ENCODE measurements at regions not wholly inside any gene's neighbourhood (a gene's known extent, or its start where the extent isn't known, plus 50 kb on each side); places are given as distances from the start of the nearest gene placed in this dataset.

GRCh38 chr6:105562027-105562426, 159.1 kb upstream of the PREP start:
- Histone ChIP-seq H3K9me1 (replicated peaks; ENCODE audit: control insufficient read depth, extremely low read depth, insufficient read depth, low read length) (no peaks in the 10 kb centered on the region), H3K27ac (ENCODE audit: insufficient read depth, low read depth, low read length) (no peak overlapping the region), H4K20me1 (replicated peaks; ENCODE audit: control insufficient read depth, extremely low read depth, insufficient read depth, low read length) (no peaks in the 10 kb centered on the region), H3K79me2 (ENCODE audit: control insufficient read depth, insufficient read depth, low read length) (no peaks in the 10 kb centered on the region), H3K36me3 (ENCODE audit: control insufficient read depth in 2 of 2, extremely low read depth in 1 of 2, insufficient read depth in 2 of 2, low read length in 2 of 2) (no peaks in the 10 kb centered on the region), H3K9me3 (replicated peaks; ENCODE audit: control insufficient read depth, insufficient read depth, low read length) (no peaks in the 10 kb centered on the region), H3K4me2 (ENCODE audit: insufficient read depth, low read length) (no peak overlapping the region), H3K4me1 (ENCODE audit: control insufficient read depth, extremely low read depth, insufficient read depth, low read length) (no peaks in the 10 kb centered on the region), H2AFZ (ENCODE audit: low read depth, low read length) (no peak overlapping the region), H3K27me3 (ENCODE audit: control insufficient read depth in 2 of 2, insufficient read depth in 2 of 2, low read length in 2 of 2) (no peaks in the 10 kb centered on the region), H3K4me3 (replicated peaks in 1 of 3; ENCODE audit: insufficient read depth in 1 of 3, low read depth in 1 of 3, low read length in 3 of 3) (no peak overlapping the region), H3K9ac (replicated peaks; ENCODE audit: extremely low read depth, insufficient read depth, low read length) (no peak overlapping the region)
- TF ChIP-seq POLR2A (IDR thresholded peaks at IDR 0.05; ENCODE audit: low read depth, low read length): no peak
- TF ChIP-seq GATA2 (IDR thresholded peaks at IDR 0.05; ENCODE audit: insufficient read depth, insufficient read length, low read depth, low read length): no peak
- no peak for TF ChIP-seq CTCF (IDR thresholded peaks at IDR 0.05; ENCODE audit: extremely low read depth in 1 of 2, insufficient read depth in 1 of 2, low read depth in 1 of 2, low read length in 2 of 2)
- no peak for TF ChIP-seq POLR2AphosphoS5 (IDR thresholded peaks at IDR 0.05; ENCODE audit: insufficient read depth, low read depth, low read length)
- TF ChIP-seq JUN (IDR thresholded peaks at IDR 0.05; ENCODE audit: borderline replicate concordance, insufficient read depth, insufficient read length, low read depth): no peak
- no peak for TF ChIP-seq MYC (IDR thresholded peaks at IDR 0.05; ENCODE audit: low read depth, low read length)
- dilution Hi-C loops (cut with MboI; ENCODE audit: extremely low pct_ligation_motif_present, low sequenced_read_pairs) (no loop called here), intact Hi-C loops (cut with micrococcal nuclease) (no loop called here)
- DNase-seq (ENCODE audit: low read depth, low spot score): no peak
- FAIRE-seq: no peak
- no TSS peak for BruUV-seq (replicated peaks)
- ChIA-PET POLR2A (no interaction called here), CTCF (no interaction called here)

GRCh38 chr6:105561486-105561885, 158.6 kb upstream of the PREP start:
- BruUV-seq (replicated peaks): no TSS peak
- Histone ChIP-seq H3K9me1 (replicated peaks; ENCODE audit: control insufficient read depth, extremely low read depth, insufficient read depth, low read length) (no peaks in the 10 kb centered on the region), H3K36me3 (ENCODE audit: control insufficient read depth in 2 of 2, extremely low read depth in 1 of 2, insufficient read depth in 2 of 2, low read length in 2 of 2) (no peaks in the 10 kb centered on the region), H3K79me2 (ENCODE audit: control insufficient read depth, insufficient read depth, low read length) (no peaks in the 10 kb centered on the region), H3K4me2 (ENCODE audit: insufficient read depth, low read length) (no peak overlapping the region), H3K4me3 (replicated peaks in 1 of 3; ENCODE audit: insufficient read depth in 1 of 3, low read depth in 1 of 3, low read length in 3 of 3) (no peak overlapping the region), H4K20me1 (replicated peaks; ENCODE audit: control insufficient read depth, extremely low read depth, insufficient read depth, low read length) (no peaks in the 10 kb centered on the region), H3K9ac (replicated peaks; ENCODE audit: extremely low read depth, insufficient read depth, low read length) (no peak overlapping the region), H2AFZ (ENCODE audit: low read depth, low read length) (no peak overlapping the region), H3K4me1 (ENCODE audit: control insufficient read depth, extremely low read depth, insufficient read depth, low read length) (no peaks in the 10 kb centered on the region), H3K27me3 (ENCODE audit: control insufficient read depth in 2 of 2, insufficient read depth in 2 of 2, low read length in 2 of 2) (no peaks in the 10 kb centered on the region), H3K9me3 (replicated peaks; ENCODE audit: control insufficient read depth, insufficient read depth, low read length) (no peaks in the 10 kb centered on the region), H3K27ac (ENCODE audit: insufficient read depth, low read depth, low read length) (no peak overlapping the region)
- FAIRE-seq: no peak
- dilution Hi-C loops (cut with MboI; ENCODE audit: extremely low pct_ligation_motif_present, low sequenced_read_pairs) (no loop called here), intact Hi-C loops (cut with micrococcal nuclease) (no loop called here)
- CTCF ChIA-PET: no interaction called here
- DNase-seq (ENCODE audit: low read depth, low spot score): no peak
- TF ChIP-seq JUN (IDR thresholded peaks at IDR 0.05; ENCODE audit: borderline replicate concordance, insufficient read depth, insufficient read length, low read depth): no peak
- no peak for TF ChIP-seq MAX (IDR thresholded peaks at IDR 0.05; ENCODE audit: insufficient read depth, insufficient read length)
- no peak for TF ChIP-seq EZH2 (IDR thresholded peaks at IDR 0.05; ENCODE audit: borderline replicate concordance, low read depth, low read length, severe bottlenecking)
- no peak for TF ChIP-seq POLR2A (IDR thresholded peaks at IDR 0.05; ENCODE audit: low read depth, low read length)
- TF ChIP-seq CTCF (IDR thresholded peaks at IDR 0.05; ENCODE audit: extremely low read depth in 1 of 2, insufficient read depth in 1 of 2, low read depth in 1 of 2, low read length in 2 of 2): no peak
- no peak for TF ChIP-seq GATA2 (IDR thresholded peaks at IDR 0.05; ENCODE audit: insufficient read depth, insufficient read length, low read depth, low read length)
- POLR2A ChIA-PET: no interaction called here
